ENCODE measurements at regions not wholly inside any gene's neighbourhood (a gene's known extent, or its start where the extent isn't known, plus 50 kb on each side); places are given as distances from the start of the nearest gene placed in this dataset.

DNA sequence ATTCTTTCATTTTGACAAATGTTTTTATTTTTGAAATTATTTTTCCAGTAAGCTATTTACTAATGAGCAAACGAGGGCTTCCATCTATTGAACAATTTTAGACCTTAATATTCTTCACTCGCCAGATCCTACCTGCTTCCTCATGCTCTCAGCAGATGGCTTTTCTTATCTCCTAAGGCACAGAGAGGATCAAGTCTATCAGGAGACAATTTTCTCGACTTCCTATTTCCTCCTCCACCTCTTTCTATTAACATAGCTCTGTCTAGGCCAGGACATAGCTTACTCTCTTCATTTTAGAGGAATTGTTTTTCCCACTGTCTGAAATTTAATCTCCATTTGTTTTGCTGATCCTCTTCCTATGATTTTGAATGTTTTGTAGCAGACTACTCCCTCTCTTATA, 87.0 kb upstream of the MAN1A1 start:
- Histone ChIP-seq H3F3A (ENCODE audit: insufficient read depth) (no peaks in the 10 kb centered on the region), H3K4me3 (no peak overlapping the region), H2AFZ (no peak overlapping the region), H3K27me3 (replicated peaks; ENCODE audit: insufficient read depth) (no peaks in the 10 kb centered on the region), H3K9ac (no peak overlapping the region), H3K36me3 (ENCODE audit: low read depth) (no peaks in the 10 kb centered on the region), H3K79me2 (ENCODE audit: insufficient read depth) (no peaks in the 10 kb centered on the region), H4K20me1 (ENCODE audit: insufficient read depth) (no peaks in the 10 kb centered on the region), H3K9me3 (ENCODE audit: low read depth) (no peaks in the 10 kb centered on the region), H3K4me1 (ENCODE audit: insufficient read depth) (no peaks in the 10 kb centered on the region), H3K4me2 (ENCODE audit: unreplicated experiment) (no peak overlapping the region), H3K27ac (no peak overlapping the region), H3K9me2 (ENCODE audit: insufficient read depth) (no peaks in the 10 kb centered on the region; the same call in 1 of the 2 replicates)
- TF ChIP-seq EZH2phosphoT487 (IDR thresholded peaks at IDR 0.05; ENCODE audit: insufficient read depth, low read depth) (no peak), EZH2 (IDR thresholded peaks at IDR 0.05; ENCODE audit: insufficient read depth, poor library complexity, severe bottlenecking) (no peak)
- 92% methylated on average over 3 of the region's 3 CpGs for WGBS, 2 experiments (ENCODE audit: low coverage in 1 of 2, low lambda C conversion rate in 2 of 2, missing lambda C conversion rate in 2 of 2)
- no peak for DNase-seq
- in situ Hi-C loops (cut with MboI), result no loop called here

DNA sequence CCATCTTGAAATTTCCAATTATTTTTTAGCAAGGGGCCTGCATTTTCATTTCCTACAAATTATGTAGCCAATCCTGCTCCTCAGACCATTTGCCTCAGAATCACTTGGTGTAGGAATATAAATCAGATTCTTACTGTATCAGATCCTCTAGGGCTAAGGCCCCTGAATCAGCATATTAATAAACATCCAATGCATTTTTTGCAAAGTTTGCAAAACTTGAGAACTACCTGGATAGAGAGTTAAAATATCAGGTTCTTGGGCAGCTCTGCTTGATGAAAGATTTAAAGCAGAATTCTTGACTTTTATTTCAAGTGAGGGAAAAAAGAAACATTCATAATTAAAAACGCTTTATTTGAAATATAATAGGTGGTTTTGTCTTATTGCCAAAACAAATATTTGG, 82.2 kb upstream of the MAN1A1 start:
- H3K27me3 ChIP-seq (replicated peaks; ENCODE audit: insufficient read depth), result no peaks in the 10 kb centered on the region
- H3F3A ChIP-seq (ENCODE audit: insufficient read depth), result no peaks in the 10 kb centered on the region
- no peaks in the 10 kb centered on the region for H4K20me1 ChIP-seq (ENCODE audit: insufficient read depth)
- DNase-seq, result no peak
- H3K4me1 ChIP-seq (ENCODE audit: insufficient read depth), result no peaks in the 10 kb centered on the region
- 28 to 29% methylated on average over 1 of the region's 1 CpG for WGBS, 2 experiments (ENCODE audit: low coverage in 1 of 2, low lambda C conversion rate in 2 of 2, missing lambda C conversion rate in 2 of 2)
- no peak for TF ChIP-seq EZH2phosphoT487 (IDR thresholded peaks at IDR 0.05; ENCODE audit: insufficient read depth, low read depth)
- no peak for TF ChIP-seq EZH2 (IDR thresholded peaks at IDR 0.05; ENCODE audit: insufficient read depth, poor library complexity, severe bottlenecking)
- no peaks in the 10 kb centered on the region for H3K9me3 ChIP-seq (ENCODE audit: low read depth)
- H3K4me2 ChIP-seq (ENCODE audit: unreplicated experiment), result no peak overlapping the region
- H2AFZ ChIP-seq, result no peak overlapping the region
- no peak overlapping the region for H3K9ac ChIP-seq
- H3K9me2 ChIP-seq (ENCODE audit: insufficient read depth), result no peaks in the 10 kb centered on the region; the same call in 1 of the 2 replicates
- in situ Hi-C loops (cut with MboI), result no loop called here
- H3K79me2 ChIP-seq (ENCODE audit: insufficient read depth), result no peaks in the 10 kb centered on the region
- no peak overlapping the region for H3K4me3 ChIP-seq
- H3K36me3 ChIP-seq (ENCODE audit: low read depth), result no peaks in the 10 kb centered on the region
- H3K27ac ChIP-seq, result no peak overlapping the region

DNA sequence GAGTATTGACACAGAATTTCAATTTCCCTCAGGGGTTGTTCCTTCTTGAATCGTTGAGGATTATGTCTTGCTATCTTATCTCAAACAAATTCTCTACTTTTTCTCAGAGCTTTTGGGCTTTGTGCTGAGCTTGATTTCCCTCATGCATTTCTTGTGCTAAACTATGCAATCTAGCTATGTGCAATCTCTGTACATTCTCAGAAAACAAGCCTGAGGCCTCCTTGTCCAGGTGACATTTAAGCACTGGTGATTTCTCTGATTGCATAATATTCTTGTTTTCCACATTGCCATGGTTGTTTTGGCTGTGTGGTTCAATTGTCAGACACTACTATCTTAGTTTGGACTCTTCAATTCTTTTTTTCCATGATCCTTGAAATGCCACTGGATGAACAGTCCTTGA, 81.2 kb upstream of the MAN1A1 start:
- Histone ChIP-seq H3K9ac (no peak overlapping the region), H3F3A (ENCODE audit: insufficient read depth) (no peaks in the 10 kb centered on the region), H3K4me2 (ENCODE audit: unreplicated experiment) (no peak overlapping the region), H3K79me2 (ENCODE audit: insufficient read depth) (no peaks in the 10 kb centered on the region), H2AFZ (no peak overlapping the region), H3K4me1 (ENCODE audit: insufficient read depth) (no peaks in the 10 kb centered on the region), H3K27me3 (replicated peaks; ENCODE audit: insufficient read depth) (no peaks in the 10 kb centered on the region), H3K36me3 (ENCODE audit: low read depth) (no peaks in the 10 kb centered on the region), H3K27ac (no peak overlapping the region), H4K20me1 (ENCODE audit: insufficient read depth) (no peaks in the 10 kb centered on the region), H3K4me3 (no peak overlapping the region), H3K9me2 (ENCODE audit: insufficient read depth) (no peaks in the 10 kb centered on the region; the same call in 1 of the 2 replicates), H3K9me3 (ENCODE audit: low read depth) (no peaks in the 10 kb centered on the region)
- TF ChIP-seq EZH2 (IDR thresholded peaks at IDR 0.05; ENCODE audit: insufficient read depth, poor library complexity, severe bottlenecking) (no peak), EZH2phosphoT487 (IDR thresholded peaks at IDR 0.05; ENCODE audit: insufficient read depth, low read depth) (no peak)
- WGBS, 2 experiments (ENCODE audit: low coverage in 1 of 2, low lambda C conversion rate in 2 of 2, missing lambda C conversion rate in 2 of 2), result 94% methylated on average over 1 of the region's 1 CpG
- in situ Hi-C loops (cut with MboI), result no loop called here
- no peak for DNase-seq

DNA sequence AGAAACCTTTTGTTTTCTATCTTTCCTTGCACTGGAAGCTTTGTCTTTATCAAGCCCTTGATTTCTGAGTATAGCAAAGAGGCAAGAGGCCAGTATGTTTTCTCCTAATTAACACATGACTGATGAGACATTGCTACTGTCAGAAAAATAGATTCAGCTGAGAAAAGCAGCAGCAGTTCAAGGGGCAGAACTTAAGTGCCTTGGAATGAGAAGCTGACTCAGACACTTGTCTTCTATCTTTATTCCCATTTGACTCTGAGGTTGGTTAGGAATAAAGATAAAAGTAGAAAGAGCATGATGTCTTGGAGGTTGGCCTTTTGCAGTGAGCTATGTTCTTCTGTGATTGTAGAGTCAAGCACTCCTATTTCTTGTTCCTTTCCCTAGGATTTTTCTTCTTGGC, 79.1 kb upstream of the MAN1A1 start:
- no peak overlapping the region for H3K4me3 ChIP-seq
- peak; percentile 8 for DNase-seq
- no peaks in the 10 kb centered on the region for H3F3A ChIP-seq (ENCODE audit: insufficient read depth)
- H3K79me2 ChIP-seq (ENCODE audit: insufficient read depth), result no peaks in the 10 kb centered on the region
- no peaks in the 10 kb centered on the region for H3K27me3 ChIP-seq (replicated peaks; ENCODE audit: insufficient read depth)
- H3K27ac ChIP-seq, result no peak overlapping the region
- no peaks in the 10 kb centered on the region; the same call in 1 of the 2 replicates for H3K9me2 ChIP-seq (ENCODE audit: insufficient read depth)
- H2AFZ ChIP-seq, result no peak overlapping the region
- in situ Hi-C loops (cut with MboI), result no loop called here
- H3K4me1 ChIP-seq (ENCODE audit: insufficient read depth), result no peaks in the 10 kb centered on the region
- H3K36me3 ChIP-seq (ENCODE audit: low read depth), result no peaks in the 10 kb centered on the region
- no peak for TF ChIP-seq EZH2 (IDR thresholded peaks at IDR 0.05; ENCODE audit: insufficient read depth, poor library complexity, severe bottlenecking)
- no peaks in the 10 kb centered on the region for H3K9me3 ChIP-seq (ENCODE audit: low read depth)
- no peak overlapping the region for H3K9ac ChIP-seq
- H4K20me1 ChIP-seq (ENCODE audit: insufficient read depth), result no peaks in the 10 kb centered on the region
- no peak overlapping the region for H3K4me2 ChIP-seq (ENCODE audit: unreplicated experiment)

DNA sequence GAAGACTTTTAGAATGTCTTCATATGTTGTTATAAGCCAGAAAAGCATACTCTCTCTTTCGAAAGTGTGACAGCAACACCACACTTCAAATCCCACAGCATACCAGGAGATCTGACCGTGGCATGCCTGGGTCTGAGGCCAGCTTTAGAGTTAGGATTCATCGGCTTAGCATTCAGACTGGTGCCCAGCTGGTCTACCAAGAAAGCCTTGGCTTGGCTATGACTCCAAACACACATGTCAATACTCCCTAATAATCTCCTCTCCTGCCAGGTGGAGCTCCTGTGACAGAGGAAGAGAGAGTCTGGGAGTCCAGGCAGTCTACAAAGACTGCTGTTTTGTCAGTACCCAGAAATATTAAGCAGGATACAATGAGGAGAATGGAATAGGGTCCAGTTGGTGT, 77.1 kb upstream of the MAN1A1 start:
- H3K9ac ChIP-seq, result no peak overlapping the region
- DNase-seq, result peak; percentile 76
- no peaks in the 10 kb centered on the region for H3K79me2 ChIP-seq (ENCODE audit: insufficient read depth)
- no peaks in the 10 kb centered on the region for H3F3A ChIP-seq (ENCODE audit: insufficient read depth)
- in situ Hi-C loops (cut with MboI), result no loop called here
- H3K27me3 ChIP-seq (replicated peaks; ENCODE audit: insufficient read depth), result no peaks in the 10 kb centered on the region
- no peaks in the 10 kb centered on the region for H3K4me1 ChIP-seq (ENCODE audit: insufficient read depth)
- no peaks in the 10 kb centered on the region for H3K9me3 ChIP-seq (ENCODE audit: low read depth)
- no peaks in the 10 kb centered on the region for H4K20me1 ChIP-seq (ENCODE audit: insufficient read depth)
- H3K36me3 ChIP-seq (ENCODE audit: low read depth), result no peaks in the 10 kb centered on the region
- TF ChIP-seq EZH2 (IDR thresholded peaks at IDR 0.05; ENCODE audit: insufficient read depth, poor library complexity, severe bottlenecking) (no peak), EZH2phosphoT487 (IDR thresholded peaks at IDR 0.05; ENCODE audit: insufficient read depth, low read depth) (no peak)
- H3K27ac ChIP-seq, result no peak overlapping the region
- H3K4me3 ChIP-seq, result no peak overlapping the region
- H3K4me2 ChIP-seq (ENCODE audit: unreplicated experiment), result peak overlapping the region; percentile 34
- H2AFZ ChIP-seq, result no peak overlapping the region
- 33 to 51% methylated on average over 3 of the region's 3 CpGs for WGBS, 2 experiments (ENCODE audit: low coverage in 1 of 2, low lambda C conversion rate in 2 of 2, missing lambda C conversion rate in 2 of 2)
- H3K9me2 ChIP-seq (ENCODE audit: insufficient read depth), result no peaks in the 10 kb centered on the region; the same call in 1 of the 2 replicates
